ENCODE measurements at regions not wholly inside any gene's neighbourhood (a gene's known extent, or its start where the extent isn't known, plus 50 kb on each side); places are given as distances from the start of the nearest gene placed in this dataset.

DNA sequence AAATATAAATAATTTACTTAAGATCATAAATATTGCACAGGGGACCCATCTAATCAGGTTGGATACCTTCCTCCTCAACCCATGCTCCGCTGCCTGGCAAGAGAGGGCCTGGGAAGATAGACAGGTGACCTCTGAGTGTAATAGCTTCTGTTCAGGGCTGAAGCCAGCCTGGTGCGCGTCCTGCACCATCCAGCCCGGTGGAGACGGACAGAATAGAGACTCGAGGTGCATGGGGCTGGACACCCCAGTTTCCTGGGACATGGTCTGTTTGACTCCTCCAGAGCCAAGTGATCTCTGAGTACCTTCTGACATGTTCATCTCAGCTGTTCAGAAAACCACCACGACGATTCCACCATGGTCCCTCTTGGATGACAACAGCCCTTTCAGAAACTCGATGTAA, 209.3 kb upstream of the MYT1L start:
- TF ChIP-seq, protein P1, sequence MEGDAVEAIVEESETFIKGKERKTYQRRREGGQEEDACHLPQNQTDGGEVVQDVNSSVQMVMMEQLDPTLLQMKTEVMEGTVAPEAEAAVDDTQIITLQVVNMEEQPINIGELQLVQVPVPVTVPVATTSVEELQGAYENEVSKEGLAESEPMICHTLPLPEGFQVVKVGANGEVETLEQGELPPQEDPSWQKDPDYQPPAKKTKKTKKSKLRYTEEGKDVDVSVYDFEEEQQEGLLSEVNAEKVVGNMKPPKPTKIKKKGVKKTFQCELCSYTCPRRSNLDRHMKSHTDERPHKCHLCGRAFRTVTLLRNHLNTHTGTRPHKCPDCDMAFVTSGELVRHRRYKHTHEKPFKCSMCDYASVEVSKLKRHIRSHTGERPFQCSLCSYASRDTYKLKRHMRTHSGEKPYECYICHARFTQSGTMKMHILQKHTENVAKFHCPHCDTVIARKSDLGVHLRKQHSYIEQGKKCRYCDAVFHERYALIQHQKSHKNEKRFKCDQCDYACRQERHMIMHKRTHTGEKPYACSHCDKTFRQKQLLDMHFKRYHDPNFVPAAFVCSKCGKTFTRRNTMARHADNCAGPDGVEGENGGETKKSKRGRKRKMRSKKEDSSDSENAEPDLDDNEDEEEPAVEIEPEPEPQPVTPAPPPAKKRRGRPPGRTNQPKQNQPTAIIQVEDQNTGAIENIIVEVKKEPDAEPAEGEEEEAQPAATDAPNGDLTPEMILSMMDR (IDR thresholded peaks at IDR 0.05), result no peak
- no peak for TF ChIP-seq POLR2A (IDR thresholded peaks at IDR 0.05)

Measured in body of pancreas (tissue), 4 donors.